Right hindlimb (tissue), 1 donor: ENCODE measurements at regions not wholly inside any gene's neighbourhood (a gene's known extent, or its start where the extent isn't known, plus 50 kb on each side); places are given as distances from the start of the nearest gene placed in this dataset.
"Not testable (repeated sequence)": the region's sequence is repeated elsewhere in the genome, so short reads cannot be mapped to it uniquely, and the experiment has no call there.

Experiments
- DNase-seq: peaks from one replicate; pipeline ENCODE4 v3.0.0-alpha.2; 2018

- no peak for DNase-seq
These were observed 136.6 kb upstream of the HAND1 start for GRCh38 chr5:154614595-154614994.

- no peak for DNase-seq
These were observed 136.1 kb upstream of the HAND1 start for GRCh38 chr5:154614125-154614524.

GRCh38 chr5:154612666-154613065 is 134.6 kb upstream of the HAND1 start:
- no peak for DNase-seq

- DNase-seq = peak; percentile 25
These were observed 133.3 kb upstream of the HAND1 start for GRCh38 chr5:154611341-154611767.

- DNase-seq = peak; percentile 70
These were observed 132.5 kb upstream of the HAND1 start for GRCh38 chr5:154610321-154611154.

- peak; percentile 24 for DNase-seq
These were observed 131.2 kb upstream of the HAND1 start for GRCh38 chr5:154609251-154609650.

GRCh38 chr5:154608531-154609011 is 130.5 kb upstream of the HAND1 start:
- no peak for DNase-seq

GRCh38 chr5:154607746-154608145 is 129.7 kb upstream of the HAND1 start:
- DNase-seq = no peak

GRCh38 chr5:154606246-154606645 is 128.2 kb upstream of the HAND1 start:
- no peak for DNase-seq

GRCh38 chr5:154603953-154604679 is 126.1 kb upstream of the HAND1 start:
- peak; percentile 27 for DNase-seq

GRCh38 chr5:154603485-154603884 is 125.5 kb upstream of the HAND1 start:
- no peak for DNase-seq

- no peak for DNase-seq
These were observed 125.0 kb upstream of the HAND1 start for GRCh38 chr5:154603011-154603410.

- no peak for DNase-seq
These were observed 123.0 kb upstream of the HAND1 start for GRCh38 chr5:154601014-154601413.

GRCh38 chr5:154598021-154598420 is 120.0 kb upstream of the HAND1 start:
- DNase-seq = no peak

- not testable (repeated sequence) for DNase-seq
These were observed 118.8 kb upstream of the HAND1 start for GRCh38 chr5:154596844-154597243.

- DNase-seq = no peak
These were observed 117.6 kb upstream of the HAND1 start for GRCh38 chr5:154595662-154596061.

- no peak for DNase-seq
These were observed 115.8 kb upstream of the HAND1 start for GRCh38 chr5:154593796-154594195.

- no peak for DNase-seq
These were observed 115.0 kb upstream of the HAND1 start for GRCh38 chr5:154593071-154593470.

- no peak for DNase-seq
These were observed 112.2 kb upstream of the HAND1 start for GRCh38 chr5:154590093-154590724.

GRCh38 chr5:154589511-154589910 is 111.5 kb upstream of the HAND1 start:
- DNase-seq = no peak

- DNase-seq = not testable (repeated sequence)
These were observed 110.9 kb upstream of the HAND1 start for GRCh38 chr5:154588833-154589425.

- DNase-seq = no peak
These were observed 110.2 kb upstream of the HAND1 start for GRCh38 chr5:154588091-154588774.
